Mesenchymal stem cell (in vitro differentiated cells and primary cell): ENCODE measurements at regions not wholly inside any gene's neighbourhood (a gene's known extent, or its start where the extent isn't known, plus 50 kb on each side); places are given as distances from the start of the nearest gene placed in this dataset.

Experiments used
- DNase-seq: peaks from one replicate; pipeline ENCODE4 v3.0.0-alpha.2; 2013
- H2AFZ ChIP-seq: one replicate; pipeline ENCODE4 v1.6.1; 2013; ENCODE audit warnings: low read depth, mild to moderate bottlenecking, control low read depth, inconsistent platforms, low read length, moderate library complexity
- H2AK5ac ChIP-seq: 2 replicates; pipeline ENCODE4 v1.6.1; 2013; ENCODE audit warnings: low read length, moderate library complexity, mild to moderate bottlenecking, inconsistent platforms; ENCODE audit not compliant: severe bottlenecking
- H2BK120ac ChIP-seq: one replicate; pipeline ENCODE4 v1.6.1; 2013; ENCODE audit warnings: low read depth, mild to moderate bottlenecking, inconsistent platforms, low read length, moderate library complexity
- H2BK12ac ChIP-seq, 2 experiments: one replicate each; pipeline ENCODE4 v1.6.1; 2013; ENCODE audit warnings: inconsistent platforms in 2 of 2, low read length in 2 of 2, mild to moderate bottlenecking in 2 of 2, moderate library complexity in 2 of 2, control low read depth in 1 of 2
- H2BK15ac ChIP-seq: one replicate; pipeline ENCODE4 v1.6.1; 2013; ENCODE audit warnings: mild to moderate bottlenecking, low read depth, inconsistent platforms; ENCODE audit not compliant: poor library complexity, severe bottlenecking
- H2BK5ac ChIP-seq: 2 replicates; pipeline ENCODE4 v1.6.1; 2013; ENCODE audit warnings: low read depth, mild to moderate bottlenecking, low read length, control low read depth, inconsistent platforms; ENCODE audit not compliant: poor library complexity, severe bottlenecking
- H3K14ac ChIP-seq, 2 experiments: one replicate each; pipeline ENCODE4 v1.6.1; 2013; ENCODE audit warnings: inconsistent platforms in 2 of 2, low read length in 2 of 2, control low read depth in 1 of 2, mild to moderate bottlenecking in 1 of 2, moderate library complexity in 1 of 2
- H3K18ac ChIP-seq, 2 experiments: one replicate each; pipeline ENCODE4 v1.6.1; 2013; ENCODE audit warnings: inconsistent platforms in 2 of 2, low read length in 2 of 2, control low read depth in 1 of 2, low read depth in 1 of 2, mild to moderate bottlenecking in 1 of 2
- H3K23ac ChIP-seq, 2 experiments: one replicate each; pipeline ENCODE4 v1.6.1; 2013; ENCODE audit warnings: inconsistent platforms in 2 of 2, low read length in 2 of 2, mild to moderate bottlenecking in 2 of 2, moderate library complexity in 2 of 2, control low read depth in 1 of 2
- H3K27ac ChIP-seq: 2 replicates; pipeline ENCODE4 v1.5.1; 2013; ENCODE audit warnings: mild to moderate bottlenecking, moderate library complexity, low read length, control low read depth, inconsistent platforms; ENCODE audit not compliant: poor library complexity, severe bottlenecking
- H3K27me3 ChIP-seq, 2 experiments: 2 replicates each; pipeline versions ENCODE4 v1.6.1 to v1.7.0; 2013; ENCODE audit warnings: low read length in 2 of 2, mild to moderate bottlenecking in 2 of 2, moderate library complexity in 2 of 2, control low read depth in 1 of 2, inconsistent platforms in 1 of 2; ENCODE audit not compliant: control insufficient read depth in 1 of 2, insufficient read depth in 1 of 2
- H3K36me3 ChIP-seq, 2 experiments: 2 replicates each; pipeline versions ENCODE4 v1.6.1 to v1.7.0; 2013; ENCODE audit warnings: low read length in 2 of 2, control low read depth in 1 of 2, inconsistent platforms in 1 of 2, low read depth in 1 of 2, mild to moderate bottlenecking in 1 of 2; ENCODE audit not compliant: insufficient read depth in 2 of 2, control insufficient read depth in 1 of 2
- H3K4ac ChIP-seq, 2 experiments: one replicate each; pipeline ENCODE4 v1.6.1; 2013; ENCODE audit warnings: inconsistent platforms in 2 of 2, low read length in 2 of 2, mild to moderate bottlenecking in 2 of 2, moderate library complexity in 2 of 2, control low read depth in 1 of 2, low read depth in 1 of 2
- H3K4me1 ChIP-seq: 2 replicates; pipeline ENCODE4 v1.6.1; 2013; ENCODE audit warnings: low read depth, low read length, control low read depth; ENCODE audit not compliant: control insufficient read depth, insufficient read depth
- H3K4me2 ChIP-seq: 2 replicates; pipeline ENCODE4 v1.6.1; 2013; ENCODE audit warnings: low read length, mild to moderate bottlenecking, inconsistent platforms; ENCODE audit not compliant: poor library complexity, severe bottlenecking
- H3K4me3 ChIP-seq, 2 experiments: 2 replicates each; pipeline versions ENCODE4 v1.5.1 to v1.7.0; 2013; ENCODE audit warnings: low read length in 2 of 2, mild to moderate bottlenecking in 2 of 2, control low read depth in 1 of 2, low read depth in 1 of 2; ENCODE audit not compliant: insufficient read depth in 1 of 2
- H3K79me1 ChIP-seq: replicated peaks from 2 replicates; pipeline ENCODE4 v1.6.1; 2013; ENCODE audit warnings: mild to moderate bottlenecking, control low read depth, low read length, inconsistent platforms; ENCODE audit not compliant: poor library complexity, severe bottlenecking
- H3K9ac ChIP-seq: 2 replicates; pipeline ENCODE4 v1.7.0; 2013; ENCODE audit warnings: mild to moderate bottlenecking, low read length, moderate library complexity
- H3K9me3 ChIP-seq: 2 replicates; pipeline ENCODE4 v1.7.0; 2013; ENCODE audit warnings: mild to moderate bottlenecking, low read length; ENCODE audit not compliant: control insufficient read depth
- H4K8ac ChIP-seq: one replicate; pipeline ENCODE4 v1.6.1; 2013; ENCODE audit warnings: inconsistent platforms, mild to moderate bottlenecking, low read length, moderate library complexity
- H4K91ac ChIP-seq: one replicate; pipeline ENCODE4 v1.6.1; 2013; ENCODE audit warnings: mild to moderate bottlenecking, low read length, inconsistent platforms
- WGBS: methylation state at CpG from one replicate; pipeline ENCODE4 v1.1.7; 2013; ENCODE audit warnings: mixed read lengths; 5-methylcytosine and 5-hydroxymethylcytosine counted together

DNA sequence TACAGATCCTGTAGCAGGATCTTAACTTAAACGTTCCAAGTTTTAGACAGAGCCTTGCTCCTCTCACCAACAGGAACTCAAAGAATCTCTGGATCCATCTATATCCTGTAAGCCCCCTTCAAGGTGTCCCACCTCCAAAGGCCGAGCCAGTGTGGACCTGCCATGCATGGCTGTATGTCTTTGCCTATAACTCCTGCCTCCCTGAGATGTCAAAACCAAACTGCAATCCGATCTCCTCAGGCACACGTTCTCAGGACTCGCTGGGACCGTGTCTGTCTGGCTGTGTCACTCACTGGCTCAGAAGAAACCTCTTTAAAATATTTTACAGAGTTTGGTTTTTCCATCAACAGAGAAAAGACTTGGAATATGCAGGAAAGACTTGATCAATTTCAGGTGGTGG lies 51.4 kb upstream of the FAM20C start:
- no peak overlapping the region for H3K14ac ChIP-seq
- H2AK5ac ChIP-seq, result no peak overlapping the region
- no peak overlapping the region for H2AFZ ChIP-seq
- no peak overlapping the region for H3K9ac ChIP-seq
- no peak overlapping the region for H3K27ac ChIP-seq
- H2BK12ac ChIP-seq, result no peak overlapping the region
- no peak overlapping the region for H3K23ac ChIP-seq
- no peak overlapping the region for H3K4me3 ChIP-seq
- 89% methylated on average over 6 of the region's 6 CpGs for whole genome bisulfite sequencing
- no peaks in the 10 kb centered on the region for H3K9me3 ChIP-seq
- no peak overlapping the region for H2BK15ac ChIP-seq
- H2BK120ac ChIP-seq, result no peak overlapping the region
- H3K18ac ChIP-seq, result no peak overlapping the region
- no peak for DNase-seq
- no peak overlapping the region for H4K8ac ChIP-seq
- no peaks in the 10 kb centered on the region for H3K79me1 ChIP-seq
- H2BK5ac ChIP-seq, result no peak overlapping the region
- no peak overlapping the region for H3K4ac ChIP-seq
- peaks cover 3 to 4% of the 10 kb centered on the region in 2 experiments for H3K36me3 ChIP-seq
- no peak overlapping the region for H4K91ac ChIP-seq
- peaks cover 4% of the 10 kb centered on the region for H3K4me1 ChIP-seq
- peaks cover 0 to 18% of the 10 kb centered on the region in 2 experiments for H3K27me3 ChIP-seq
- H3K4me2 ChIP-seq, result no peak overlapping the region

DNA sequence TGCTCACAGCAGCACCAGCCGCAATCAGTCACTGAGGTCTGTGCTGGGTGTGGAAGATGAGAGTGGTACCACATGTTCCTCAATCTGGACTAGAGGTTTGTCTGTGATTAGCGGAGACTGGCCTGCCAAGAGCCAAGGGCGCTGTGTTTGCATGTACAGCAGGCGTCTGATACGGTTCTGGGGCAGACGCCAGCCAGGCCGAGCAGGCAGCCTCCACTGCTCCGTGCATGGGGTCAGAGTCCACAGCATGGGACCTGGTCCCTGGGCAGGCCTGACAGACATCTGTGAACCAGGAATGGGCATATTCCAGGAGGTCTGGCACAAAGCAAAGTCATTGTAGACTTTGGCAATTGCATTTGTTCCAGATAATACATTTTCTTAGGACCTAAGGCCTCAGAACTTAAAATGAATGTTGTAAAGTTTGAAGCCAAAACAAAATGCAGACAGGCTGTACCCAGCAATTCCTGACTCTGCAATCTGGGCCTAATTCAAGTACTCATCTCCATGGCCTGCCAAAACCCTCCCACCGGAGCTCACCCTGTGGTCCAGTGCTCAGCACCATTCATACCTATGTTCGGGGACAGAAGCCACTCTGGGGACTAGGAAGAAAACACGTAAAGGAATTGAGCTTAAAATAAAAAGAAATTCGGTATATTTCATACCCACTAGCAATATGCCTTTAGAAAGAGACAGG lies 50.0 kb upstream of the FAM20C start:
- Histone ChIP-seq H4K8ac (no peak overlapping the region), H2BK12ac (no peak overlapping the region), H3K27me3 (peaks cover 0 to 15% of the 10 kb centered on the region in 2 experiments), H3K23ac (no peak overlapping the region), H3K4me3 (no peak overlapping the region), H2AFZ (no peak overlapping the region), H3K4me2 (no peak overlapping the region), H3K9me3 (no peaks in the 10 kb centered on the region), H3K27ac (no peak overlapping the region), H2AK5ac (no peak overlapping the region), H4K91ac (no peak overlapping the region), H3K18ac (no peak overlapping the region), H2BK15ac (no peak overlapping the region), H3K9ac (peak overlapping the region; percentile 17), H3K36me3 (peaks cover 3 to 16% of the 10 kb centered on the region in 2 experiments), H2BK120ac (no peak overlapping the region), H3K4ac (no peak overlapping the region), H3K4me1 (peaks cover 4% of the 10 kb centered on the region), H2BK5ac (no peak overlapping the region), H3K14ac (no peak overlapping the region), H3K79me1 (no peaks in the 10 kb centered on the region)
- no peak for DNase-seq
- 95% methylated on average over 12 of the region's 12 CpGs for WGBS
